ENCODE measurements at regions not wholly inside any gene's neighbourhood (a gene's known extent, or its start where the extent isn't known, plus 50 kb on each side); places are given as distances from the start of the nearest gene placed in this dataset.
A peak's percentile ranks its signal among the peaks of the same experiment; 100 is the strongest.

DNA sequence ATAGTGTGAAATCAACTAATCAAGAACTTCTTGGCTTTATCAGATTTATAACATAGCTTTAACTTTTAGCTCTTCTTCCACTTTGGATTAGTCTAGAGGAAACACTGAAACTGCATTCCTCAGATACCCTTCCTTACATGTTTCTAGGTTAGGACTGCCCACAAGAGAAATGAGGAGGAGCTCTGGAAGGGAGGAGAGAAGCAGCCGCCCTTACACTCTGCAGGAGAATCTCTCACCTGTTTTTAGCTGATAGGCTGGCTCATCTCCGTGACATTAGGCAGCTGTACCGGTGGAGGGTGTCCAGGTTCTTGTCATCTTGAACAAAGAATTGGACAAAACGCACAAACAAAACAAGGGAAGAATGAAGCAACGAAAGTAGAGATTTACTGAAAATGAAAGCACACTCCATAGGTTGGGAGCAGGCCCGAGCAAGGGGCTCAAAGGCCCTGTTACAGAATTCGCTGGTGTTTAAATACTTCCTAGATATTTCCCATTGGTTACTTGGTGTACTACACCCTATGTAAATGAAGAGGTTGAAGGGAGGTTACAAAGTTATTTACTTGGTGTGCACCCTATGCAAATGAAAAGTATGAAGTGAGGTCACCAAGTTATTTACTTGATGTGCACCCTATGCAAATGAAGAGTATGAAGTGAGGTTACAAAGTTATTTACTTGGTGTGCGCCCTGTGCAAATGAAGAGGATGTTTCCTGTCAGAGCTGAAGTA is 524.9 kb upstream of the CHRM3 start:
- DNase-seq = no peak

GRCh38 chr1:238833919-238834318 is 552.4 kb upstream of the CHRM3 start:
- no peak for DNase-seq

DNA sequence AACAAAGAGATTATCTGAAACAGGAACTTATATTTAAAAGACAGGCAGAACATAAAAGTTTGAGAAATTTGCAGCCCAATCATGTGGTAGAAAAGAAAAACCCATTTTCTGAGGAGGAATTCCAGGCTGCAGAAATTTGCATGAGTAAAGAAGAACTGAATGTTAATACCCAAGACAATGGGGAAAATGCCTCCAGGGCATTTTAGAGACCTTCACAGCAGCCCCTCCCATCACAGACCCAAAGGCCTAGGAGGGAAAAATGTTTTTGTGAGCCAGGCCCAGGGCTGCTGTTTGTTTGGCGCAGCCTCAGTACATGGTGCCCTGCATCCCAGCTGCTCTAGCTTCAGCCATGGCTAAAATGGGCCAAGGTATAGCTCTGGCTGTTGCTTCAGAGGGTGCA is 554.3 kb upstream of the CHRM3 start:
- DNase-seq = no peak

DNA sequence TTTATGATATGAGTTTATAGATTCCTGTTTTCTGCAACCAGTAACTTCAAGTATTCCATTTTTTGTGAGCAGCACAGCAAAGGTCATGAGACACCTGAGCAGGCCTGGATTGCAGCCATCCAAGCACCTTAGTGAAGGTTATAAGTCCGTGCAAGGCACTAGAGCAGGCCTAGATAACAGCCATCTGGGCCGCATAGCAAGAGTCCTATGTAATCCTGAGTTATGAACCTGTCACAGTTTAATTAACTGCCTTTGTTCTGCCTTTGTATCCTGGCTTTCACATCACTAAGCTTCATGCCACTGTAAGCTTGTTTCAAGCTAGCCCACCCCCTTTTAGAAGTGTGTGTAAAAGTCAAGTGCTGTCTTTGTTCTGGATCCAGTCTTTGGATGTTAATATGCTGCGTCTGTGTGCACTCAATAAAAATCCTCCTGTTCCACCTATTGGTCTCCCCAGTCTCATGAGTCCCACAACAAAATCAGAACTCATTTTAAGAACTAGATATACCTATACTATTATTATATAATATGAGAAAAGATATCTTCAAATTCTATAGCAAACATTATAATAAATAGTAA is 556.2 kb upstream of the CHRM3 start:
- DNase-seq = no peak

DNA sequence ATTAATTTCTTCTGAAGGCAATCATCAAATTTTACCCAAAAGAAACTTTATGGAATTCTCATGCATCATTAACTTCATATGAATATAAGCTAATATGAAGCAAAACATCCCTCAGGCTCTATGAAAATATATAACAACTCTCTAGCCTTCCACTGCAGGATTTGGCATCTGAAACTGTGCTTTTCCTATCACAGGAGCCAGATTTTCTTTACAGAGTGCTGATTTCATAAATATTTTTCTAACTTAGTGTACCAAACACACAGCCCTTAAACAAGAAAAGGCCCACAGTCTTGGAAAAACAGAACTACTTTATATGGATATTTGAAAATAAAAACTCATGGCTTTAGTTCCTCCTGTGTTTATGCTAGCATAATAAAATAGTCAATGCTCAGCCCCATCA is 559.5 kb upstream of the CHRM3 start:
- no peak for DNase-seq

DNA sequence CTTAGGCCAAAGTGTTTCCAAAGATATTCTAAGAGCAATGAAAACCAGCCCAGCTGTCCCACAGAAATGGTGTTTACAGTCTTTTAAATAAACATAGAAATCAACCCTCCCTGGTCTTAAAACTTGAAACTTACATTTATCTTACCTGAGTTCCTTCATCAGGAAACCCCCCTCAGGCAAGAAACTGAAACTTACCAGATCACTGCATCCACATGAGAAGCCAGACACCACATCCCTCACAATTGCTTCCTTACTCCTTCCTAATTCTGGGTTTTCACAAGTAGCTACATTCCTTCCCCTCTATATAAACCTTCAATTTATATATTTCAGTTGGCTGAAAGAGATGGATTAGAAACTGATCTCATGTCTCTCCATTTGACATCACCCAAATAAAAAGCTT is 563.0 kb upstream of the CHRM3 start:
- no peak for DNase-seq

DNA sequence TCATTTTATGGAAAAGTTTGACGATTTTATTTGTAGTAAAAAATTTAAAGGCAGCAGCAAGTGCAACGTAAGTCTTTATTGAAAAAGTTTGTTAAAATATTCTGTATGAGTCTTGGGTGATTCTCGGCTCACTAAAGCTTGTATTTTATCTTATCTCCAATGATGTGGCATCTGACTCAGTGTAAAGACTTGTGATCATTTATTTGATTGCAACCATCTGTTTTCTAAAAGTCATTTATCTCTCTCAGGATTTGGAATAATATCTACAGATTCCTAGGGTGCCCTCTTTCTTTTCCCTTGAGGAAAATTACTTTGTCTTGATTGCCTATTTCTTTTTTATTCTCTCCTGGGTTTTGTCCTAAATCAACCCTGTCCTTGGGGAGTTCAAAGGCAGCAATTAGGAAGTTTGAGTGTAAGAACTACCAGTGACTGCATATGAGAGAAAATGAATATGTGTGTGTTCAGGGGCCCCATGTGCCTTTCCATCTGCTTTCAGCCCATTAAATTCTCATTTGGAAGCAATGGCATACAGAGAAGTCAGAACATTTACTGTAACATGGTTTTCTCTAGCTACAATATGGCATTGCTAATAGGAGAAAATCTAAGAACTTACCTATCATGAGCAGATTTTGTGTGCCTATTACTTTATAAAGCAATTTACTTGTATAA is 575.0 kb upstream of the CHRM3 start:
- DNase-seq = peak; percentile 9

DNA sequence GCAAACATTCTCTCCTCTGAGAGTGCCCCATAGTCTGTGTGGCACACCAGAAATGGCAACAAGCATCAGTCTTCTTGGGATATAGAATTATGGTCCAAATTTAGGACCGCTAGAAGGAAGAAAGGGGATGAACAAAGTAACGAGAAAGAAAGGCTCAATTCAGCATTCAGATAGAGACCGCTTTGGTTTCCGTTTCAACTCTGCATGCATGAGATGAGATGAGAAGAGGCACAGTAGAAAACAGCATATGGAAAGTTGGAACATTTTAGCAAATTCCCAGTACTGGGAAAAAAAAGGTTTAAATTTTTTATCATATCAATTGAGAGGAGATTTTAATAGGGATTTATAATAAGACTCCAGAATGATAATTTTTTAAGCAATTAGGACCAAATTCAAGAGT is 595.5 kb upstream of the CHRM3 start:
- DNase-seq = no peak

- no peak for DNase-seq
These were observed 596.3 kb upstream of the CHRM3 start for GRCh38 chr1:238789916-238790667.

DNA sequence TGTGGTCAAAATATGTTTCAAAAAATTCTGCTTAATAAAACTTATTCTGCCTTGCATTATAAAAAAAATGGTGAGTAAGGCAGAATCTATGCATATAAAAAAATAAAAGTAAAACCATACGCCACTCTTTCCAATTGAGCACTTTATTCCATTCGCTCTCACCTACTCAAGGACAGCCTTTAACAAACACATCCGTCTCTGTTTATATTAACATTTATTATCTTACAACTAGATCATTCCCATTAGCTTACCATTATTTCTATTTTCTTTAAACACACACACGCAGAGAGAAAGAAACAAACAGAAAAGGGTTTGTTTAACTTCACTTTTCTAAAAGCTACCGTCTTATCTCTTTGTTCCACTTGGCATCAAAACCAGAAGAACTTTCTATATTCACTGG is 598.9 kb upstream of the CHRM3 start:
- DNase-seq = no peak

DNA sequence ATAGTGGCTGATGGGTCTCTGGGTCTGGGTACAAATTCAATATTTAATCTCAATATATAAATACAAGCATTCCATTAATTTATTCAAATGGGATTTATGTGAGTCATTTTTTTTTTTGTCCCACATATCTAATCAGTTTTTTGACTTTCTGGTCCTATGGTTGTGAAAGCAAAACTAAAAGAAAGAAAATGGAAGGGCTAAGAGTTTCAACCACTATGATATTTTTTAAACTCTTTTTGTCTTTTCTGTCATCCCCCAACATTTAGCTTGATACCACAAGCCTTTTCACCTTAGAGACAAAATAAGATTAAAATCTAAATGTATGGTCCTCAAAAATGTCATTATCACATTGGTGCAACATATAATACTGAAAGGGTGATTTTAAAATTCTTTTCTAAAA is 602.7 kb upstream of the CHRM3 start:
- no peak for DNase-seq

DNA sequence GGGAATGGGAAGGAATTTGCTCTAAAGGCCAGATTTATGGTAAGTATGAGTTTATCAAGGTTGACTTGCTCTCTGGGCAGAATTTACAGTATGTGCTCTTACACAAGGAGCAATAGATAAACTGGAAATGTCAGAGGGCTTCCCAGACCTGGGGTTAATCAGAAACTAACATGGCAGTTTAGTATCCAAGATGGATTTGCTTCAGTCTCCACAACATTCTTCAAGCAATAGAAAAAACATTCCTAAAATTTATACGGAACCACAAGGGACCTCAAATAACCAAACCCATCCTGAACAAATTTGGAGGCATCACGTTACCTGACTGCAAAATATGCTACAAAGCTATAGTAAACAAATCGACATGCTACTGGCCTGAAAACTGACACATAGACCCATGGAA is 606.7 kb upstream of the CHRM3 start:
- DNase-seq = peak; percentile 63

GRCh38 chr1:238778113-238778512 is 608.3 kb upstream of the CHRM3 start:
- peak; percentile 26 for DNase-seq

- DNase-seq = peak; percentile 51
These were observed 608.8 kb upstream of the CHRM3 start for GRCh38 chr1:238777551-238777950.

DNA sequence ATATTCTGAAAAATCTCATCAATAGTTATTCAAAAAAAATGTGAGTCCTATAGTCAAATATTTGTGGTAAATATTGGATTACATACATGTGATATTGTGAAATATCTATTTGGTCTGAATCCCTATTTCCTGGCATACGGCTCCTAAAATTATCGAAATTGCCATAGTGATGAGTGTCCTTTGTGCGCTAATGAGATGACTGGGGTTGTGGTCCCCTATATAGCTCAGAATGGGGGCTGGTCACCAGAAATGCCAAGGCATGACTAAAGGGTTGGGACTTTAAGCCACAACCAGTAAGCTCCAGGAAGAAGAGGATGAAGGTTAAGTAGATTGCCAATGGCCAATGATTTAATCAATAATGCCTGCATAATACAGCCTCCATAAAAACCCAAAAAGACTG is 610.2 kb upstream of the CHRM3 start:
- DNase-seq = peak; percentile 41

DNA sequence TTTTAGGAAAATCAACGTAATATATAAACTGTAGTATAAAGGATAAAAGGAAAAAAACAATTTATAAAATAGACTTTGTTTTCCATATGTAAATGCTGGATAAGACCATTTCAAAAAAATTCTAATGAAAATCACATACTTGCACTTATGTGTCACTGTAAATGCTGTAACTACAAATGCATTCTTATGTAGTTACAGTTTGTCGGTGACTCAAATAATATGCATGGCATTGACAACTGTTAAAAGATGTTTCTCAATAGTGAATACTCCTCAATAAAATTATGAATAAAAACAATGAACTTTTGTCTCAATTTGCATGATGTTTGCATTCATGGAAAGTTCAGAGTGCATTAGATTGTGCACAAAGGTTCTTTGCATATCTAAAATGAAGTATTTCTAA is 614.0 kb upstream of the CHRM3 start:
- DNase-seq = peak; percentile 58

- DNase-seq = no peak
These were observed 619.0 kb upstream of the CHRM3 start for GRCh38 chr1:238767321-238767720.

DNA sequence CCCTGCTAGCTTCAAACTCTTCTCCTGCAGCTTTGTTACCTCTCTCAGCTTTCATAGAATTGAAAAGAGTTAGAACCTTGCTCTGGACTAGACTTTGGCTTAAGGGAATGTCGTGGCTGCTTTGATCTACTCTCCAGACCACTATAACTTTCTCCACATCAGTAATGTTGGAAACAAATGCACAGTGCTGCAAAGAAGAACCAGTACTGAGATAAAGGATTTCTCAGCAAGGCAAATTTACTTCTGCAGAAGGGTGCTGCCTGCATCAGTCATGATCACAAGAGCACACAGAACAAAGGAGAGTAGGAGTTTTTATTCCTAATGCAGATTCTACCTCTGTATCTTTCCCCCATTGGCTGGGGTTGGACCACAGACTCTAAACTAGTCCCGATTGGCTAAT is 621.6 kb upstream of the CHRM3 start:
- no peak for DNase-seq

DNA sequence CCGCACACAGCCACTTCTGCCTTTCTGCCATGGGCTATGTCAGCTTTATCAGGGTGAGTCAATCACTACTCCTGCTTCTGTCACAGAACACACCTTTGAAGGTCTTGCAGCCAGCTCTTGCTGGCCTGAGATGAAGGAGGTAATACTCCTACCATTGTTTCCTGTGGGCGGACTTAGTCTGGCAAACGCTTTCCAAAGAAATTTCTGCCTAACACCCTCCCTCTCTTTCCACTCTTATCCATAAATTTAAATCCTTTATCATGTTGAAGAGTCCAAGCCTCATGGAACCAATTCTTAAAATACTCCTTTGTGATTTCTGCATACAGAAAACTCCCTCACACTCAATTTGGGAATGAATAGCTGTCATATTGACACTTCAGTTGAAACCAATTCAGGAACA is 633.1 kb upstream of the CHRM3 start:
- no peak for DNase-seq

DNA sequence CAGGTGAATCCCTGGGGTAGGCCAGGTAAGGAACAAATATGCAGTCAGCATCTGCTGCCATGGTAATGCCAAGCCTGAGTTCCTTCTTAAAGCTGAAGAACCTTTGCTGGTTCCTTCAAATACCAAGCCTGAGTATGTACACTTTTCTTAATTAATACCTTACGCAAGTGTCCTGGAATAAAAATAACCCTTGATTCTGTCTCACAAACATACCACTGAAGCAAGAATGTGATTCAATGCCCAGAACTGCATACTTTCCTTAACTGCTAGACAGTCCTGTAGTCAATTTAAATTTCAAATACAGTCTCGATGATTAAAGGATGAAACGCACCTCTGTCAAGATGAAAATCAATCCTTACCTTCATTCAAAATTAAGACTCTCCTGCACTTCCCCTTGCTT is 634.0 kb upstream of the CHRM3 start:
- DNase-seq = peak; percentile 70

GRCh38 chr1:238745069-238745468 is 641.3 kb upstream of the CHRM3 start:
- no peak for DNase-seq

DNA sequence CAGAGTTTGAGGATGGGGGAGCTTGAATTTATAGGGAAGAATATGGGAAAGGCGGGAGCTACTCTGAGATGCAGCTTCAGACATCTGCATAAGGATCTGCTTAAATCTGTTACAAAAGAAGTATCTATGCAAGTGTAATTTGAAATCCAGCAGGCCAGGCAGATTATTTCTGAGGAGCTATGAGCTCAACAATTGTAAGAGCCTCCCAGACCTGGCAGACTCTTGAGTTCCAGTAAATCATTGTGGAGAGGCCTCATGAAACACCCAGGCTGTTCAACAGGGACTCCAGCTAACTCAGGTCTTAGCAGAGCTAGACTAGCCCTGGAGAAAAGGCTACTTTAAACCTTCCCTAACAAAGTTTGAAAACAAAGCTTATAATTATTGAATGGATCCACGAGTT is 647.5 kb upstream of the CHRM3 start:
- DNase-seq = peak; percentile 21

- DNase-seq = no peak
These were observed 658.7 kb upstream of the CHRM3 start for GRCh38 chr1:238727670-238728069.

GRCh38 chr1:238722812-238723211 is 663.6 kb upstream of the CHRM3 start:
- DNase-seq = no peak
